ENCODE measurements at regions not wholly inside any gene's neighbourhood (a gene's known extent, or its start where the extent isn't known, plus 50 kb on each side); places are given as distances from the start of the nearest gene placed in this dataset.
"Not testable (repeated sequence)": the region's sequence is repeated elsewhere in the genome, so short reads cannot be mapped to it uniquely, and the experiment has no call there.

DNA sequence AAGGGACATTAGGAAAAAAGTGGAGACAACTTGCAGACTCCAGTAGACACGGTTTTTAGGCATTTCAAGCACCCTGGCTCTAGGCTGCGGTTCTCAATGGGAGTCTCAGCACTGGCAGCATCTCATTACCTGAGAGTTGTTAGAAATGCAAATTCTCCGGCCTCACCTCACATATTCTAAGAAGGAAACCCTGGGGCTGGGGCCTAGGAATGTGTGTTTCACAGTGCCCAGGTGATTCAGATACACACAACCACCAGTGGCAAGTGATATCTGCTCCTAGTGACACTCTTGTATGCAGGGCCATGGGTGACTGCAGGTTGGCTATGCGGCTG, 313.9 kb downstream of the BCL2L11 start:
- TF ChIP-seq CHD1 (IDR thresholded peaks at IDR 0.05; ENCODE audit: low read depth, low read length); PHF8 (conservative IDR thresholded peaks at IDR 0.05; ENCODE audit: low read depth, low read length); GTF2F1 (IDR thresholded peaks at IDR 0.05; ENCODE audit: borderline replicate concordance, low read depth, low read length); MAFK (IDR thresholded peaks at IDR 0.05; ENCODE audit: low read depth, low read length): not testable (repeated sequence)
- TF ChIP-seq, protein P1, sequence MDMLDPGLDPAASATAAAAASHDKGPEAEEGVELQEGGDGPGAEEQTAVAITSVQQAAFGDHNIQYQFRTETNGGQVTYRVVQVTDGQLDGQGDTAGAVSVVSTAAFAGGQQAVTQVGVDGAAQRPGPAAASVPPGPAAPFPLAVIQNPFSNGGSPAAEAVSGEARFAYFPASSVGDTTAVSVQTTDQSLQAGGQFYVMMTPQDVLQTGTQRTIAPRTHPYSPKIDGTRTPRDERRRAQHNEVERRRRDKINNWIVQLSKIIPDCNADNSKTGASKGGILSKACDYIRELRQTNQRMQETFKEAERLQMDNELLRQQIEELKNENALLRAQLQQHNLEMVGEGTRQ (IDR thresholded peaks at IDR 0.05; ENCODE audit: low read length), result not testable (repeated sequence)

All from H1 (cell line).